ENCODE measurements at regions not wholly inside any gene's neighbourhood (a gene's known extent, or its start where the extent isn't known, plus 50 kb on each side); places are given as distances from the start of the nearest gene placed in this dataset.

- TF ChIP-seq CTCF (IDR thresholded peaks at IDR 0.05): no peak
- TF ChIP-seq POLR2A (IDR thresholded peaks at IDR 0.05): no peak
- ATAC-seq (no peak), DNase-seq (no peak)
- no peaks in the 10 kb centered on the region for H3K9me3 ChIP-seq
- H3K36me3 ChIP-seq: no peaks in the 10 kb centered on the region
- intact Hi-C loops (cut with DNase I): no loop called here
- no peak overlapping the region for H3K27ac ChIP-seq
- H3K27me3 ChIP-seq: no peaks in the 10 kb centered on the region
- H3K4me3 ChIP-seq: no peak overlapping the region
- no peaks in the 10 kb centered on the region for H3K4me1 ChIP-seq
- WGBS, 4 donors: 78 to 92% (median 81%) methylated on average over 1 of the region's 1 CpG
Measured at GRCh38 chr6:90646940-90647339, 60.1 kb upstream of the MAP3K7 start.

GRCh38 chr6:90645634-90646033, 58.8 kb upstream of the MAP3K7 start:
- Histone ChIP-seq H3K4me3 (no peak overlapping the region), H3K4me1 (no peaks in the 10 kb centered on the region), H3K27ac (no peak overlapping the region), H3K27me3 (no peaks in the 10 kb centered on the region), H3K9me3 (no peaks in the 10 kb centered on the region), H3K36me3 (no peaks in the 10 kb centered on the region)
- ATAC-seq (no peak), DNase-seq (no peak)
- WGBS, 4 donors: 69 to 83% (median 75%) methylated on average over 4 of the region's 4 CpGs
- TF ChIP-seq POLR2A (IDR thresholded peaks at IDR 0.05): no peak
- TF ChIP-seq CTCF (IDR thresholded peaks at IDR 0.05): no peak
- intact Hi-C loops (cut with DNase I): no loop called here

GRCh38 chr6:90644492-90644891, 57.6 kb upstream of the MAP3K7 start:
- no peaks in the 10 kb centered on the region for H3K36me3 ChIP-seq
- no peak overlapping the region for H3K4me3 ChIP-seq
- H3K9me3 ChIP-seq: no peaks in the 10 kb centered on the region
- H3K27me3 ChIP-seq: no peaks in the 10 kb centered on the region
- ATAC-seq (no peak), DNase-seq (no peak)
- H3K27ac ChIP-seq: no peak overlapping the region
- H3K4me1 ChIP-seq: no peaks in the 10 kb centered on the region
- TF ChIP-seq POLR2A (IDR thresholded peaks at IDR 0.05): no peak
- no peak for TF ChIP-seq CTCF (IDR thresholded peaks at IDR 0.05)
- intact Hi-C loops (cut with DNase I): no loop called here
- 57 to 76% (median 60%) methylated on average over 2 of the region's 2 CpGs for WGBS, 4 donors

GRCh38 chr6:90643381-90643780, 56.5 kb upstream of the MAP3K7 start:
- intact Hi-C loops (cut with DNase I): no loop called here
- Histone ChIP-seq H3K4me3 (no peak overlapping the region), H3K36me3 (no peaks in the 10 kb centered on the region), H3K27ac (no peak overlapping the region), H3K4me1 (no peaks in the 10 kb centered on the region), H3K27me3 (no peaks in the 10 kb centered on the region), H3K9me3 (peaks cover 0 to 2% (median 0%) of the 10 kb centered on the region in 12 donors)
- 25 to 30% (median 29%) methylated on average over 3 of the region's 3 CpGs for WGBS, 4 donors
- ATAC-seq (no peak), DNase-seq (no peak)
- no peak for TF ChIP-seq POLR2A (IDR thresholded peaks at IDR 0.05)
- TF ChIP-seq CTCF (IDR thresholded peaks at IDR 0.05): no peak
